GM12891 (cell line): ENCODE measurements at regions not wholly inside any gene's neighbourhood (a gene's known extent, or its start where the extent isn't known, plus 50 kb on each side); places are given as distances from the start of the nearest gene placed in this dataset.

Experiments used
- PAX5 ChIP-seq: IDR thresholded peaks from 2 replicates; pipeline ENCODE4 v1.6.1; 2011; ENCODE audit warnings: low read length, moderate library complexity, mild to moderate bottlenecking; ENCODE audit not compliant: insufficient read depth, severe bottlenecking
- POLR2A ChIP-seq: IDR thresholded peaks from 2 replicates; pipeline ENCODE4 v1.6.1; 2011; ENCODE audit warnings: low read depth, low read length, control low read depth
- POLR2AphosphoS5 ChIP-seq: IDR thresholded peaks from 2 replicates; pipeline ENCODE4 v1.6.1; 2011; ENCODE audit warnings: low read depth, low read length, control low read depth
- POU2F2 ChIP-seq: IDR thresholded peaks from 2 replicates; pipeline ENCODE4 v1.6.1; 2011; ENCODE audit warnings: low read depth, mild to moderate bottlenecking, control low read depth, low read length, moderate library complexity
- SPI1 ChIP-seq: IDR thresholded peaks from 2 replicates; pipeline ENCODE4 v1.6.1; 2011; ENCODE audit warnings: low read depth, low read length, control low read depth
- TAF1 ChIP-seq: IDR thresholded peaks from 2 replicates; pipeline ENCODE4 v1.6.1; 2011; ENCODE audit warnings: low read depth, low read length, control low read depth

- no peak for TF ChIP-seq POLR2A
- TF ChIP-seq POLR2AphosphoS5, result no peak
- TF ChIP-seq TAF1, result no peak
- TF ChIP-seq SPI1, result no peak
- TF ChIP-seq POU2F2, result no peak
- no peak for TF ChIP-seq PAX5
Observed at GRCh38 chr18:78199611-78200010, 780.0 kb upstream of the SALL3 start.
